ENCODE measurements at regions not wholly inside any gene's neighbourhood (a gene's known extent, or its start where the extent isn't known, plus 50 kb on each side); places are given as distances from the start of the nearest gene placed in this dataset.

DNA sequence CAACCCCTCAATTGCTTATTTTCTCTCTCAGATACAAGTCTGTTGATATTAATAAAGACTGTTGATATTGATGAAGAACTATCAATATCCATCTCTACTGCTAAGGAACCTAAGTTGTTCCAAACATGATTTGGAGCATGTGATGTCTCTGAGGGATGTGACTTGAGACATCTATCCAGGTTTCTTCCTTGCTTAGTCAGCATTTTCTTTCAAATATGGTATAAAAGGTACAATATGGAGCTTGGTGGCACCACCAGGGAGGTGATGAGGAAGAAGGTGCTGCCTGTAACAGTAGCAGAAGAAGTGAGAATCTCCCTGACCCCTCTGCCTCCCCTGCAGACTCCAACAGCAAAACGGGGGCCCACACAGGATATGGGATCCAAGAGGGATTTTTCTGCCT lies 329.0 kb downstream of the MAF start:
- in situ Hi-C loops (cut with MboI): no loop called here
- Histone ChIP-seq H3K9me1 (ENCODE audit: control insufficient read depth, insufficient read depth, low read length) (no peaks in the 10 kb centered on the region), H2AFZ (ENCODE audit: low read depth, low read length) (no peak overlapping the region), H3K4me2 (ENCODE audit: insufficient read depth, low read length) (no peak overlapping the region), H3K9me3 (replicated peaks; ENCODE audit: control insufficient read depth, insufficient read depth, low read depth, low read length) (no peaks in the 10 kb centered on the region), H3K9ac (ENCODE audit: insufficient read depth in 1 of 2, low read depth in 2 of 2, low read length in 2 of 2) (no peak overlapping the region), H4K20me1 (replicated peaks; ENCODE audit: control insufficient read depth, insufficient read depth, low read length) (no peaks in the 10 kb centered on the region), H3K4me1 (replicated peaks in 1 of 2; ENCODE audit: control insufficient read depth in 2 of 2, insufficient read depth in 2 of 2, low read length in 2 of 2) (no peaks in the 10 kb centered on the region), H3K27me3 (ENCODE audit: control insufficient read depth in 2 of 2, insufficient read depth in 2 of 2, low read length in 2 of 2) (peaks cover 5 to 18% of the 10 kb centered on the region in 2 experiments; a peak in 2 of 5 replicates), H3K79me2 (ENCODE audit: control insufficient read depth, insufficient read depth, low read length) (no peaks in the 10 kb centered on the region), H3K27ac (ENCODE audit: extremely low read depth, low read depth, low read length) (no peak overlapping the region), H3K4me3 (no peak overlapping the region), H3K36me3 (ENCODE audit: control insufficient read depth, insufficient read depth, low read length) (no peaks in the 10 kb centered on the region)
- FAIRE-seq (no peak), DNase-seq (ENCODE audit: extremely low read depth in 1 of 4, low spot score in 3 of 4) (no peak), ATAC-seq (no peak)
- POLR2A ChIA-PET: no interaction called here
- intact Hi-C loops (cut with micrococcal nuclease): no loop called here
- WGBS (ENCODE audit: insufficient coverage, low coverage, missing lambda C conversion rate): 0% methylated on average over 1 of the region's 1 CpG
- no TSS peak for BruUV-seq (replicated peaks)
- CTCF ChIA-PET (ENCODE audit: low intra/inter-chr PET ratio): no interaction called here
- TF ChIP-seq TAL1 (IDR thresholded peaks at IDR 0.05) (no peak), YBX1 (IDR thresholded peaks at IDR 0.05) (no peak), ZNF830 (CRISPR knock-in tag; IDR thresholded peaks at IDR 0.05) (no peak), THRAP3 (IDR thresholded peaks at IDR 0.05; ENCODE audit: borderline replicate concordance) (no peak), PTBP1 (IDR thresholded peaks at IDR 0.05; ENCODE audit: low read depth, low read length) (no peak), ZNF316 (IDR thresholded peaks at IDR 0.05) (peak; percentile 92), ZNF551 (CRISPR knock-in tag; IDR thresholded peaks at IDR 0.05) (no peak), XRCC3 (IDR thresholded peaks at IDR 0.05) (no peak), HDAC8 (tag; IDR thresholded peaks at IDR 0.05) (no peak), ZNF3 (CRISPR knock-in tag; IDR thresholded peaks at IDR 0.05) (no peak), KAT7 (CRISPR knock-in tag; IDR thresholded peaks at IDR 0.05; ENCODE audit: borderline replicate concordance) (no peak), C11orf30 (IDR thresholded peaks at IDR 0.05; ENCODE audit: low read depth) (peak; percentile 84), SMAD1 (IDR thresholded peaks at IDR 0.05; ENCODE audit: low read depth, low read length, partially characterized antibody) (no peak), MAFF (IDR thresholded peaks at IDR 0.05; ENCODE audit: low read length) (peak; percentile 93), ZNF217 (CRISPR knock-in tag; IDR thresholded peaks at IDR 0.05) (no peak), TEAD1 (CRISPR knock-in tag; IDR thresholded peaks at IDR 0.05) (no peak), BACH1 (tag; IDR thresholded peaks at IDR 0.05) (no peak), FOXP1 (CRISPR knock-in tag; IDR thresholded peaks at IDR 0.05) (no peak), IFI16 (CRISPR knock-in tag; IDR thresholded peaks at IDR 0.05) (no peak)
- TF ChIP-seq, protein P1, sequence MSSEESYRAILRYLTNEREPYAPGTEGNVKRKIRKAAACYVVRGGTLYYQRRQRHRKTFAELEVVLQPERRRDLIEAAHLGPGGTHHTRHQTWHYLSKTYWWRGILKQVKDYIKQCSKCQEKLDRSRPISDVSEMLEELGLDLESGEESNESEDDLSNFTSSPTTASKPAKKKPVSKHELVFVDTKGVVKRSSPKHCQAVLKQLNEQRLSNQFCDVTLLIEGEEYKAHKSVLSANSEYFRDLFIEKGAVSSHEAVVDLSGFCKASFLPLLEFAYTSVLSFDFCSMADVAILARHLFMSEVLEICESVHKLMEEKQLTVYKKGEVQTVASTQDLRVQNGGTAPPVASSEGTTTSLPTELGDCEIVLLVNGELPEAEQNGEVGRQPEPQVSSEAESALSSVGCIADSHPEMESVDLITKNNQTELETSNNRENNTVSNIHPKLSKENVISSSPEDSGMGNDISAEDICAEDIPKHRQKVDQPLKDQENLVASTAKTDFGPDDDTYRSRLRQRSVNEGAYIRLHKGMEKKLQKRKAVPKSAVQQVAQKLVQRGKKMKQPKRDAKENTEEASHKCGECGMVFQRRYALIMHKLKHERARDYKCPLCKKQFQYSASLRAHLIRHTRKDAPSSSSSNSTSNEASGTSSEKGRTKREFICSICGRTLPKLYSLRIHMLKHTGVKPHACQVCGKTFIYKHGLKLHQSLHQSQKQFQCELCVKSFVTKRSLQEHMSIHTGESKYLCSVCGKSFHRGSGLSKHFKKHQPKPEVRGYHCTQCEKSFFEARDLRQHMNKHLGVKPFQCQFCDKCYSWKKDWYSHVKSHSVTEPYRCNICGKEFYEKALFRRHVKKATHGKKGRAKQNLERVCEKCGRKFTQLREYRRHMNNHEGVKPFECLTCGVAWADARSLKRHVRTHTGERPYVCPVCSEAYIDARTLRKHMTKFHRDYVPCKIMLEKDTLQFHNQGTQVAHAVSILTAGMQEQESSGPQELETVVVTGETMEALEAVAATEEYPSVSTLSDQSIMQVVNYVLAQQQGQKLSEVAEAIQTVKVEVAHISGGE (CRISPR knock-in tag; IDR thresholded peaks at IDR 0.05): no peak
- TF ChIP-seq, protein P2, sequence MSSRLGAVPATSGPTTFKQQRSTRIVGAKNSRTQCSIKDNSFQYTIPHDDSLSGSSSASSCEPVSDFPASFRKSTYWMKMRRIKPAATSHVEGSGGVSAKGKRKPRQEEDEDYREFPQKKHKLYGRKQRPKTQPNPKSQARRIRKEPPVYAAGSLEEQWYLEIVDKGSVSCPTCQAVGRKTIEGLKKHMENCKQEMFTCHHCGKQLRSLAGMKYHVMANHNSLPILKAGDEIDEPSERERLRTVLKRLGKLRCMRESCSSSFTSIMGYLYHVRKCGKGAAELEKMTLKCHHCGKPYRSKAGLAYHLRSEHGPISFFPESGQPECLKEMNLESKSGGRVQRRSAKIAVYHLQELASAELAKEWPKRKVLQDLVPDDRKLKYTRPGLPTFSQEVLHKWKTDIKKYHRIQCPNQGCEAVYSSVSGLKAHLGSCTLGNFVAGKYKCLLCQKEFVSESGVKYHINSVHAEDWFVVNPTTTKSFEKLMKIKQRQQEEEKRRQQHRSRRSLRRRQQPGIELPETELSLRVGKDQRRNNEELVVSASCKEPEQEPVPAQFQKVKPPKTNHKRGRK (tag; IDR thresholded peaks at IDR 0.05): no peak
